ENCODE measurements at regions not wholly inside any gene's neighbourhood (a gene's known extent, or its start where the extent isn't known, plus 50 kb on each side); places are given as distances from the start of the nearest gene placed in this dataset.

GRCh38 chr10:59064759-59065539 lies 111.5 kb upstream of the PHYHIPL start:
- DNase-seq (no peak), ATAC-seq (ENCODE audit: insufficient read depth, low FRiP score) (no peak)
- no peak for TF ChIP-seq CTCF (IDR thresholded peaks at IDR 0.05; ENCODE audit: control extremely low read depth, extremely low read depth)
- Histone ChIP-seq H3K27me3 (ENCODE audit: control insufficient read depth in 3 of 3, insufficient read depth in 3 of 3, low read length in 2 of 3) (no peaks in the 10 kb centered on the region), H3K4me3 (no peak overlapping the region), H3K4me1 (ENCODE audit: control insufficient read depth in 5 of 5, insufficient read depth in 5 of 5, low read length in 5 of 5) (no peaks in the 10 kb centered on the region), H3K27ac (ENCODE audit: low read depth in 1 of 2, low read length in 1 of 2) (no peak overlapping the region), H3K36me3 (ENCODE audit: control insufficient read depth in 4 of 4, insufficient read depth in 4 of 4, low read length in 4 of 4) (no peaks in the 10 kb centered on the region), H3K9me3 (ENCODE audit: control insufficient read depth in 4 of 4, insufficient read depth in 3 of 4, low read length in 3 of 4) (peaks cover 0 to 1% (median 0%) of the 10 kb centered on the region in 4 donors), H3K9ac (ENCODE audit: insufficient read depth in 1 of 2, low read length in 2 of 2) (no peak overlapping the region)
- 84 to 87% methylated on average over 6 of the region's 6 CpGs for WGBS, 2 donors

- Histone ChIP-seq H3K27ac (ENCODE audit: low read depth in 1 of 2, low read length in 1 of 2) (no peak overlapping the region), H3K9me3 (ENCODE audit: control insufficient read depth in 4 of 4, insufficient read depth in 3 of 4, low read length in 3 of 4) (peaks cover 0 to 1% (median 0%) of the 10 kb centered on the region in 4 donors), H3K36me3 (ENCODE audit: control insufficient read depth in 4 of 4, insufficient read depth in 4 of 4, low read length in 4 of 4) (no peaks in the 10 kb centered on the region), H3K27me3 (ENCODE audit: control insufficient read depth in 3 of 3, insufficient read depth in 3 of 3, low read length in 2 of 3) (no peaks in the 10 kb centered on the region), H3K4me1 (ENCODE audit: control insufficient read depth in 5 of 5, insufficient read depth in 5 of 5, low read length in 5 of 5) (no peaks in the 10 kb centered on the region), H3K4me3 (no peak overlapping the region), H3K9ac (ENCODE audit: insufficient read depth in 1 of 2, low read length in 2 of 2) (no peak overlapping the region)
- ATAC-seq (ENCODE audit: insufficient read depth, low FRiP score) (no peak), DNase-seq (no peak)
- no peak for TF ChIP-seq CTCF (IDR thresholded peaks at IDR 0.05; ENCODE audit: control extremely low read depth, extremely low read depth)
- 76 to 77% methylated on average over 5 of the region's 5 CpGs for WGBS, 2 donors
Measured at GRCh38 chr10:59068581-59069191, 107.8 kb upstream of the PHYHIPL start.

GRCh38 chr10:59072038-59072437 lies 104.4 kb upstream of the PHYHIPL start:
- DNase-seq (no peak), ATAC-seq (ENCODE audit: insufficient read depth, low FRiP score) (no peak)
- Histone ChIP-seq H3K27ac (ENCODE audit: low read depth in 1 of 2, low read length in 1 of 2) (no peak overlapping the region), H3K4me3 (no peak overlapping the region), H3K27me3 (ENCODE audit: control insufficient read depth in 3 of 3, insufficient read depth in 3 of 3, low read length in 2 of 3) (no peaks in the 10 kb centered on the region), H3K9me3 (ENCODE audit: control insufficient read depth in 4 of 4, insufficient read depth in 3 of 4, low read length in 3 of 4) (peaks cover 0 to 1% (median 0%) of the 10 kb centered on the region in 4 donors), H3K9ac (ENCODE audit: insufficient read depth in 1 of 2, low read length in 2 of 2) (no peak overlapping the region), H3K4me1 (ENCODE audit: control insufficient read depth in 5 of 5, insufficient read depth in 5 of 5, low read length in 5 of 5) (no peaks in the 10 kb centered on the region), H3K36me3 (ENCODE audit: control insufficient read depth in 4 of 4, insufficient read depth in 4 of 4, low read length in 4 of 4) (no peaks in the 10 kb centered on the region)
- TF ChIP-seq CTCF (IDR thresholded peaks at IDR 0.05; ENCODE audit: control extremely low read depth, extremely low read depth), result no peak
- WGBS, 2 donors, result 91 to 92% methylated on average over 1 of the region's 1 CpG

Data from lung (tissue), 11 donors.